ACC112 (cell line): ENCODE measurements at regions not wholly inside any gene's neighbourhood (a gene's known extent, or its start where the extent isn't known, plus 50 kb on each side); places are given as distances from the start of the nearest gene placed in this dataset.

Source experiments
- H2AFZ ChIP-seq: fragments of 200-600 bp; sonication (generic); one replicate; pipeline ENCODE4 v1.6.0; 2017; ENCODE audit warnings: antibody characterized with exemption, low read length; ENCODE audit not compliant: unreplicated experiment
- H3K27ac ChIP-seq: fragments of 200-600 bp; sonication (generic); 2 replicates; pipeline ENCODE4 v1.5.1; 2014; ENCODE audit warnings: low read depth, mild to moderate bottlenecking, antibody characterized with exemption, low read length, moderate library complexity
- H3K27me3 ChIP-seq: fragments of 200-600 bp; sonication (generic); 2 replicates; pipeline ENCODE4 v1.6.1; 2014; ENCODE audit warnings: mild to moderate bottlenecking, antibody characterized with exemption, low read length, moderate library complexity, mixed read lengths; ENCODE audit not compliant: insufficient read depth
- H3K36me3 ChIP-seq: fragments of 200-600 bp; sonication (generic); 2 replicates; pipeline ENCODE4 v1.6.1; 2016; ENCODE audit warnings: mild to moderate bottlenecking, antibody characterized with exemption, low read length, moderate library complexity, mixed read lengths; ENCODE audit not compliant: insufficient read depth
- H3K4me1 ChIP-seq: fragments of 200-600 bp; sonication (generic); one replicate; pipeline ENCODE4 v1.6.1; 2016; ENCODE audit warnings: low read length, mixed read lengths; ENCODE audit not compliant: insufficient read depth, unreplicated experiment, control insufficient read depth
- H3K4me3 ChIP-seq: fragments of 200-600 bp; sonication (generic); 2 replicates; pipeline ENCODE4 v1.5.1; 2014; ENCODE audit warnings: mild to moderate bottlenecking, low read depth, low read length
- H3K79me2 ChIP-seq: fragments of 200-600 bp; sonication (generic); one replicate; pipeline ENCODE4 v1.6.0; 2016; ENCODE audit warnings: low read length; ENCODE audit not compliant: control insufficient read depth, unreplicated experiment, insufficient read depth

DNA sequence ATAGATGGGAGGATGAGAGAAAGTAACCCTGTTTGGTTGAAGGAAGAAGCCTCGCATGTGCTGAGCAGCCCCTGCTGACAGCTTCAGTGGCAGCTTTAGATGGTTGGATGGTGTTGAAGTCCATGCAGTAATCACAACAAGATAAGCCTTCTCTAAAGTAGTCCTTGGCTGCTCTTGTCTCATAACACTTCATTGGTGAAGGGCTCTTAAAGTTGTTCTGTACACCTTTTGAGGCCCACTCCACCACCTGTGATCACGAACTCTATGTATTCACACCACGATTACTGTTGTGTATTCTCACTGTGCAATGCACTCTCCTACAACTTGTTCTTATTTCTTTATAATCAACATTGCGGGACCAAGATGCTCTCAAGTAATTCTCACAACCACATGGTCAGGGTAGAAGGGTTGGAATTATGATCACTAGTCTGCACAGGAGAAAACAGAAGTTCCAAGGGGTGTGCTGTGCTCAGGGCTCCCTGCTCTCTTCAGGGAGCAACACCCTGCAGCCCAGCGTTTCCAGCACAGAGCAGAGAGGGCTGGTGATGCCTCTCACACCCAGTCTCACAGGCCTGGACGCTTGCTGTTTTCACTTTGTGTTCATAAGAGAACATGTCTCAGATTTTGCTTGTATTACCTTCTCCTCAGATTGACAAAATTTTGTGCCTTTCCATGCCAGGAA, 294.4 kb downstream of the SMOC2 start:
- H3K4me3 ChIP-seq = no peak overlapping the region
- H3K4me1 ChIP-seq = no peaks in the 10 kb centered on the region
- no peak overlapping the region for H2AFZ ChIP-seq
- no peak overlapping the region for H3K27ac ChIP-seq
- H3K36me3 ChIP-seq = no peaks in the 10 kb centered on the region
- no peaks in the 10 kb centered on the region for H3K27me3 ChIP-seq
- H3K79me2 ChIP-seq = no peaks in the 10 kb centered on the region

DNA sequence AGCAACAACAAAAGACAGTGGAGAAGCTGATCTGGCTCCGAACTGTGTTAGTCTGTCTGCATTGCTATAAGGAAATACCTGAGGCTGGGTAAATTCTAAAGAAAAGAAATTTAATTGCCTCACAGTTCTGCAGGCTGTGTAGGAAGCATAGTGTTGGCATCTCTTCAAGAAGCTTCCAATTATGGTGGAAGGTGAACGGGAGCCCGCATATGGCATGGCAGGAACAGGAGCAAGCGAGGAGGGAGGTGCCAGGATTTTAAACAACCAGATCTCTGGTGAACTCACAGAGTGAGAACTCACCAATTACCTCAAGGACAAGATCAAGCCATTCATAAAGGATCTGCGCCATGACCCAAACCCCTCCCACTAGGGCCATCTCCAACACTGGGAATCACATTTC, 293.5 kb downstream of the SMOC2 start:
- Histone ChIP-seq H2AFZ (no peak overlapping the region), H3K27ac (no peak overlapping the region), H3K27me3 (no peaks in the 10 kb centered on the region), H3K4me3 (no peak overlapping the region), H3K79me2 (no peaks in the 10 kb centered on the region), H3K36me3 (no peaks in the 10 kb centered on the region), H3K4me1 (no peaks in the 10 kb centered on the region)

DNA sequence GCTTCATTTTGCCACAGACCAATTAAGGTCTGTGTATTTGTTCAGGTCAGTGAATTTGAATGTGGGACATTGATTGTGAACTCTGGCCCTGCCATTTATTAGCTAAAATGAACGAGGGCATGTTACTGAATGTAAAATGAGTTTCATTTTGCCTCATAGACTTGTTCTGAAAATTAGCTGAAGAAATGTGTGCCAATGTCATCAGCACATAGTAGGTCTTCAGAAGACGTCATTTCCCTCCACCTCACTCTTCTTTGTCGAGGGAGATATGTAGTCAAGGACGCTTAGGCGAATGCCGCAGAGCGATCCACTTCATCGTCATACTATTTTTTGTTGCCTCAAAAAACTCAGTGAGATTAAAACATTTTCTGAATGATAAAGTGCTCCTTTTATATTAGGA, 291.7 kb downstream of the SMOC2 start:
- Histone ChIP-seq H3K36me3 (no peaks in the 10 kb centered on the region), H2AFZ (no peak overlapping the region), H3K79me2 (no peaks in the 10 kb centered on the region), H3K4me1 (no peaks in the 10 kb centered on the region), H3K27me3 (no peaks in the 10 kb centered on the region), H3K4me3 (no peak overlapping the region), H3K27ac (no peak overlapping the region)

DNA sequence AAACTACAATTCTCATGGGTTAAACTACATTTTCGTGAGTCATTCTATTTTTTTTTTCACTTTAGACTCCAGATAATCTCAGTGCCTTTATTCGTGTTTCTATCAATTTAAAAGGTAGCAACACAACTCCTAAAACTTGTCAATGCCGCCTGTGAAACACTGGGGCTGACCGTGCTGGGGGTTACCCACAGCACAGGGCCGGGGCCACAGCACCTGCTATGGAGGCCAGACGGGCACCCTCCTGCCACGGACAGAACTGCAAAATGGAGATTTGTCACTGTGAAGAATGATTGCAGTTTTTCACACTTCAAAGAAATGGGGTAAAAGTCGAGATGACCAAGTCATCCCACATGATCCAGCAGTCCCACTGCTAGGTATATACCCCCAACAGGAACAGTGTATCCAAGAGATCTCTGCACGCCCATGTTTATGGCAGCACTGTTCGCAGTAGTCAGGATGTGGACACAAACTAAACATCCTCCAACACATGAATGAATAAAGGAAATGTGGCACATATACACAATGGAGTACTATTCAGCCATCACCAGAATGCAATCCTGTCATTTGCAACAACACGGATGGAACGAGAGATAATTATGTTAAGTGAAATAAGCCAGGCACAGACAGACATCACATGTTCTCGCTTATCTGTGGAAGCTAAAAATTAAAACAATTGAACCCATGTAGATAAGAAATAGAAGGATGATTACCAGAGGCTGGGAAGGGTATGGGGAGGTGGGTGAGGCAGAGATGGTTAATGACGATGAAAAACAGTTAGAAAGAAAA, 290.1 kb downstream of the SMOC2 start:
- H3K79me2 ChIP-seq = no peaks in the 10 kb centered on the region
- H3K4me1 ChIP-seq = no peaks in the 10 kb centered on the region
- H3K27ac ChIP-seq = no peak overlapping the region
- H3K27me3 ChIP-seq = no peaks in the 10 kb centered on the region
- H2AFZ ChIP-seq = no peak overlapping the region
- H3K36me3 ChIP-seq = no peaks in the 10 kb centered on the region
- no peak overlapping the region for H3K4me3 ChIP-seq

DNA sequence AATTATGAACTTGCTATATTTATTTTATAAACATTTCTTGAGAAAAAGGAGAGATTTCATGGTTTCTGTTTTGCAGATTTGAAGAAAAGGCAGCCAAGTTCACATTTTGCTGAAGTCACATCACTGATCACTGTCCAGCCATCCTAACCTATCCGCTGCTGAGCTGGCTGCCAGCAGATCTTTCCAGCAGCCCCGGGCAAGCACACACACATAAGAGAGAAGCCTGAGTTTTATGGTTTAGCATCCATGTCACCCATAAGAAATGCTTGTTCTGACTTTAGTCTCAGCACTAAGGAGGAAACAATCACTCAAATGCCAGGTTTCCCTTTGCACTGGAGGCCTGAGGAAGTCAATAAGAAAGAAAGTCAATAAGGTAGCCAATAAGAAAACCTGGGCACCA, 287.1 kb downstream of the SMOC2 start:
- no peaks in the 10 kb centered on the region for H3K36me3 ChIP-seq
- no peaks in the 10 kb centered on the region for H3K4me1 ChIP-seq
- no peaks in the 10 kb centered on the region for H3K79me2 ChIP-seq
- H3K27ac ChIP-seq = no peak overlapping the region
- no peak overlapping the region for H3K4me3 ChIP-seq
- H2AFZ ChIP-seq = no peak overlapping the region
- no peaks in the 10 kb centered on the region for H3K27me3 ChIP-seq

DNA sequence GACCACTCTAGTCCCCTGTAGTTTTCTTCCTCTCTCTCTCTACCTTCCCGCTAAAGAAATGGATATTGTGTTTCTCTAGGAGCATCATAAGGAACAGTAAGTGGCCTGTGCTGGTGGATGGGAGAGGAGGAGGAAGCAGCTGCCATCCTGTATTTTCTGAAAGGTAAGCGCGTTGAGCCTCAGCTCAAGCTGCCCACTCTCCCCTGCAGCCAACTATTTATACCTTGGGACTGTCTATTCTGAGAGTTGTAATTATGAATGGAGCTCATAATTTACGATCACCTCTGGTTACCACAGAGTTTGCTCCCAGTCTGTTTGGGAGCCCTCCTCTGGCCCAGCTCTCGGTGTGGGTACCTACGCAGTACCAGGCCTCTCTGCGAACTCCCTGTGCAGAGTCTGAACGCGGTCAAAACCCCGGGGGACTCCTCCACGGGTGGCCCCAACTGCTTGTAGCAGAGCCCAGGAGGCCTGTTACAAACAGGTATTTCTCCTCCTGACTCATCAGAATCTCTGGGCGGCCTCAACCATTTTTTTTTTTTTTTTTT, 285.4 kb downstream of the SMOC2 start:
- no peaks in the 10 kb centered on the region for H3K79me2 ChIP-seq
- no peaks in the 10 kb centered on the region for H3K27me3 ChIP-seq
- H3K4me1 ChIP-seq = no peaks in the 10 kb centered on the region
- H3K27ac ChIP-seq = no peak overlapping the region
- H3K36me3 ChIP-seq = no peaks in the 10 kb centered on the region
- no peak overlapping the region for H2AFZ ChIP-seq
- no peak overlapping the region for H3K4me3 ChIP-seq

DNA sequence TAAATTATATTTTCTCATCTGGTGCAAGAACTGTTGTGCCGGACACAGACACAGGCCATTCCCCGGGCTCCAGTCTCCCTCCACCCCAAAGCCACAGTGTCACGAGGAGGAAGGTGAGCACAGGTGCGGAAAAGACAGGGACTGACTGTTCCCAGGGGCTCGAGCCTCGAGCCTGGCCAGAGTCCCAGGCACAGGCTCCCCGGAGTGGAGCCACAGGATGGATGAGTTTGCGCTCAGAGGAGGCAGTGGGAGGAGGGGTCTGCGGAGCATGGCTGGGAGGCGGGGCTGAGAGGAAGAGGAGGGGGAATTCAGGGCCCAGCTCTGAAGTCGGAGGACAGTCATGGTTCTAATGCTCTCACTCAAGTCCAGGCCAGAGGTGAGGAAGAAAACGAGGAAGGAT, 284.8 kb downstream of the SMOC2 start:
- H3K4me3 ChIP-seq = no peak overlapping the region
- H3K27me3 ChIP-seq = no peaks in the 10 kb centered on the region
- no peaks in the 10 kb centered on the region for H3K36me3 ChIP-seq
- H3K27ac ChIP-seq = no peak overlapping the region
- no peaks in the 10 kb centered on the region for H3K4me1 ChIP-seq
- H2AFZ ChIP-seq = no peak overlapping the region
- H3K79me2 ChIP-seq = no peaks in the 10 kb centered on the region

DNA sequence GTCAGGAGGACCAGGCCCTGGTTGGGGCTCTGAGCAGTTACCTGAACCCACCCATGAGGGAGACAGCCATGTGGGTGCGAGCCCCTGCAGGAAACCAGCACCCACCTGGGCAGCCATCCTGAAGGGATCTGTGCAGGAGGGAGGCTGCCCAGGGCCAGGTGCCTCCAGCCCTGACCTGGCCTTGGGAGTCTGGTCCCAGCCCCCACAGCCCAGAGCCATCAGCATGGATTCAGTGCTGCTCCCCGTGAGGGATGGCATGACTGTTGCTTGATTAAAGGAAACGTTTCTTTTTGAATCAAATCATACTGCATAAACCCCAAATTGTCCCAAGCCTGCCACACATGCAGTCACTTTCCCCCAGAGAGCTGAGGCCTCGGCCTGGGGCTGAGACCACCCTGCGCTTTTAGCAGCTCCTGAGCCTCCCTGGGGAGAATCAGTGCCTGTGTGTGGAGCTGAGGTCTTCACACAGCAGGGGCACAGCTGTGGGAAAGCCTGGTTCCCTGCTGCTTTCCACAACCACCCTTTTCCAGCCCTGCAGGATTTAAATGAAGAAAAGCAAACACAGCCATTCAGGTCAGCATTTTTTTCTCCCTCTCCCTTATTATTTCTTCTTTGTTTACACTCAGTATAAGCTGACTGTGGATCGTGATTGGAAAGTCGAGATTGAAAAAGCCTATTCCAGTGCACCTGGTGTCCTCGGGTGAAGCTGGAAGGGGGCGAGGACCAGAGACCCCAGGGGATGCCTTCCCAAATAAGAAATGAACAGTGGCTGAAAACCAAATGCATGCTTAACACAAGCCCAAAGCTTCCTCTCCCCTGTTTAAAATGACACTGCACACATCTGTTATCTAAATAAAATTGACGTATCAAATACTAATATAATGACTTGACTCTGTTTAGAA, 283.9 kb downstream of the SMOC2 start:
- Histone ChIP-seq H3K27me3 (no peaks in the 10 kb centered on the region), H3K27ac (no peak overlapping the region), H3K4me3 (no peak overlapping the region), H2AFZ (no peak overlapping the region), H3K79me2 (no peaks in the 10 kb centered on the region), H3K4me1 (no peaks in the 10 kb centered on the region), H3K36me3 (no peaks in the 10 kb centered on the region)

DNA sequence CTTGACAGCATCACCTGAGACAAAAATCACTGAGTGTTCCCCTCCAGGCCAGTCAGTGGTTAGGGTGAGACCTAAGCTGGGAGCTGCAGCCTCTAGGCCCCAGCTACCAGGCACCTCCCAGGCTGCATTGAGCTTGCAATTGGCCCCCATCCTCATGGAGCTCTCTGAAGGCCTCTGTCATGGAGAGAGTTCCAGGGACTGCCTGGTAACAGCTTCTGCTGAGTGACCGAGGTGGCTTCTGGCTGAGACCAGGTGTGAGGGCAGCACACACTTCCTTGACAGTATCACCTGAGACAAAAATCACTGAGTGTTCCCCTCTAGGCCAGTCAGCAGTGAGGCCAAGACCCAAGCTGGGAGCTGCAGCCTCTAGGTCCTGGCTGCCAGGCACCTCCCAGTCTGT, 283.0 kb downstream of the SMOC2 start:
- no peaks in the 10 kb centered on the region for H3K79me2 ChIP-seq
- H3K4me3 ChIP-seq = no peak overlapping the region
- no peaks in the 10 kb centered on the region for H3K27me3 ChIP-seq
- H3K4me1 ChIP-seq = no peaks in the 10 kb centered on the region
- no peaks in the 10 kb centered on the region for H3K36me3 ChIP-seq
- H3K27ac ChIP-seq = no peak overlapping the region
- H2AFZ ChIP-seq = no peak overlapping the region

DNA sequence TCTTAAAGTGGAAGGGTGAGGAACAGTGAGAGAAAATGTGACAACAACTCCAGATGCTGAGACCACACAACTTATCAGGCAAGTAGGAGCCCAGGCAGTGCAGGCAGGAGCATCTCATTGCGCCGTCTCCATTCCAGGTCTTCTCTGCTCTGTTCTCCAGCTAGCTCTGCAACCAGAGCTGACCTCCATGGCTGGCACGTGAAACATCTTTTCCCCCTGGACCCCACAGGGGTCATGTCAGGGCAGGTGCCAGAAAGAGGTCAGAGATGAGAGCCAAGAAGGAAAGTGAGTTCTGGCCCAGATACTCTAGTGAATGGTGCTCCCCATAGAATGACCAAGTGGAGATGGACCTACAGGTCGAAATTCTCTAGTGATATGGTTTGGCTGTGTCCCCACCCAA, 281.4 kb downstream of the SMOC2 start:
- Histone ChIP-seq H3K27ac (no peak overlapping the region), H3K36me3 (no peaks in the 10 kb centered on the region), H2AFZ (no peak overlapping the region), H3K27me3 (no peaks in the 10 kb centered on the region), H3K4me3 (no peak overlapping the region), H3K79me2 (no peaks in the 10 kb centered on the region), H3K4me1 (no peaks in the 10 kb centered on the region)
